ENCODE measurements at regions not wholly inside any gene's neighbourhood (a gene's known extent, or its start where the extent isn't known, plus 50 kb on each side); places are given as distances from the start of the nearest gene placed in this dataset.

DNA sequence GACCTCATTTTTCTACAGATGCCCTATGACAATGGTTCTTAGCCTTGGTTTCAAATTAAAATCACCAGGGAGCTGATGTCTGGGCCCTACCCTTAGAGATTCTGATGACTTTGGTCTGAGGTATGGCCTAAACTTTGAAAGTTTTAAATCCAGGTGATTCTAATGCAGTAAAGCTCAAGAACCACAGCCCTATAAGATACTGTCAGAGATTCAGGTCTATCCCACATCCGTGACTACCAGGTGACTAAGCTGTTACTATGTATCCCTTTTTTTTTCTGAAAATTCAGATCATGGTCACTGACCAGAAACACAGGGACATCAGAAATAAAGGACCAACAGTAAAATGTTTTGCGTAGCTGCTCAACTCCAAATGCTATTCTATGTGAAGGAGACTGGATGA, 148.8 kb upstream of the BMP4 start:
- DNase-seq (ENCODE audit: insufficient read length, low spot score): no peak
- TF ChIP-seq, protein P1, sequence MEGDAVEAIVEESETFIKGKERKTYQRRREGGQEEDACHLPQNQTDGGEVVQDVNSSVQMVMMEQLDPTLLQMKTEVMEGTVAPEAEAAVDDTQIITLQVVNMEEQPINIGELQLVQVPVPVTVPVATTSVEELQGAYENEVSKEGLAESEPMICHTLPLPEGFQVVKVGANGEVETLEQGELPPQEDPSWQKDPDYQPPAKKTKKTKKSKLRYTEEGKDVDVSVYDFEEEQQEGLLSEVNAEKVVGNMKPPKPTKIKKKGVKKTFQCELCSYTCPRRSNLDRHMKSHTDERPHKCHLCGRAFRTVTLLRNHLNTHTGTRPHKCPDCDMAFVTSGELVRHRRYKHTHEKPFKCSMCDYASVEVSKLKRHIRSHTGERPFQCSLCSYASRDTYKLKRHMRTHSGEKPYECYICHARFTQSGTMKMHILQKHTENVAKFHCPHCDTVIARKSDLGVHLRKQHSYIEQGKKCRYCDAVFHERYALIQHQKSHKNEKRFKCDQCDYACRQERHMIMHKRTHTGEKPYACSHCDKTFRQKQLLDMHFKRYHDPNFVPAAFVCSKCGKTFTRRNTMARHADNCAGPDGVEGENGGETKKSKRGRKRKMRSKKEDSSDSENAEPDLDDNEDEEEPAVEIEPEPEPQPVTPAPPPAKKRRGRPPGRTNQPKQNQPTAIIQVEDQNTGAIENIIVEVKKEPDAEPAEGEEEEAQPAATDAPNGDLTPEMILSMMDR (IDR thresholded peaks at IDR 0.05; ENCODE audit: insufficient read depth, missing control alignments): no peak
- no peak for FAIRE-seq

DNA sequence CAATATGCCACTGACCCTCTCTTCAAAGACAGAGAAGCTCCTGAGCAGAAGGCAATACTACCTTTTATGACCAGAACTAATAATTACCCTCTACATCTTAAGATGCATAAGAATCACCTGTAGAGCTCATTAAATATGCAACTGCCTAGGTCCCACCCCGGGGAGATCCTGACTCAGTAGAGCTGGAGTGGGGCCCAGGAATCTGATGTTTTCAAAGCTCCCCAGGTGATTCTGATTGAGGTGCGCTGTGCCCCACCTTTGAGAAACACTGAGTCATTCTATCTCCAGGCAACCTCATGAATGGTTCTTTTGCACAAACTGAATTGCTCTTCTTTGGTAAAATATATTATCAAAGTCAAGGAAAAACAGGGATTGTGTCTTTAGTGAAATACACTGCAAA, 149.3 kb upstream of the BMP4 start:
- DNase-seq (ENCODE audit: insufficient read length, low spot score): no peak
- no peak for FAIRE-seq
- TF ChIP-seq, protein P1 (IDR thresholded peaks at IDR 0.05; ENCODE audit: insufficient read depth, missing control alignments): no peak

DNA sequence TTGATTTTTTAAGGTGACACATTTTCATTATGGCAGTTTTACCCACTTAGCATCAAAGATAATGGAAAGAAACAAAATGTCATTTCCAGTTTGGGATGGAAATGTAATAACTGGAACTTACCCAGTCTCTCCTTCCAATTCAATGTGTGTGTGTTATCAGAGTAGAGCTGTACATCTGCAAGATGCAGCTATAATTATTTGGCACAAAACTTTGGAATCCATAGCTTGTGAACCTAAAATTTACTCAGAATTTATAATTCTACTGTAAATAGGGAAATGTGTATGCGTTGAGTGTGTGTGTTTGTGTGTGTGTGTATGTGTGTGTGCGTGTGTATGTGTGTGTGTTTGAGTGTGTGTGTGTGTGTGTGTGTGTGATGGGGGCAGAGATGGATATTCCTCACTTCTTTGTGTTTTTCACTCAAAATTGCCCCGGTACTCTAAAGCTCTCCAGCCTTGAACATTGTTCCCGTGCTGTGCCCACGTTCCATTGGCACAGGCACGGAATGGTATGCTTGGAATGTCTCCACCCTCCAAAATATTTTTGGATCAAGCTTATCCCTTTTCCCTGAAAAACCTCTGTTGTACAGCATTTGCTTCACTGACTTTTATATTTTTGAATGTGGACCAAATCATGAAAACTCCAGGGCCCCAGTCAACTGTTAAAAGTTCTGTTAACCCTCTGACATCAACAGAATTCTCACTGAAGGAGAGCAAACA, 150.2 kb upstream of the BMP4 start:
- FAIRE-seq (no peak), DNase-seq (ENCODE audit: insufficient read length, low spot score) (no peak)
- TF ChIP-seq, protein P1 (IDR thresholded peaks at IDR 0.05; ENCODE audit: insufficient read depth, missing control alignments): no peak

DNA sequence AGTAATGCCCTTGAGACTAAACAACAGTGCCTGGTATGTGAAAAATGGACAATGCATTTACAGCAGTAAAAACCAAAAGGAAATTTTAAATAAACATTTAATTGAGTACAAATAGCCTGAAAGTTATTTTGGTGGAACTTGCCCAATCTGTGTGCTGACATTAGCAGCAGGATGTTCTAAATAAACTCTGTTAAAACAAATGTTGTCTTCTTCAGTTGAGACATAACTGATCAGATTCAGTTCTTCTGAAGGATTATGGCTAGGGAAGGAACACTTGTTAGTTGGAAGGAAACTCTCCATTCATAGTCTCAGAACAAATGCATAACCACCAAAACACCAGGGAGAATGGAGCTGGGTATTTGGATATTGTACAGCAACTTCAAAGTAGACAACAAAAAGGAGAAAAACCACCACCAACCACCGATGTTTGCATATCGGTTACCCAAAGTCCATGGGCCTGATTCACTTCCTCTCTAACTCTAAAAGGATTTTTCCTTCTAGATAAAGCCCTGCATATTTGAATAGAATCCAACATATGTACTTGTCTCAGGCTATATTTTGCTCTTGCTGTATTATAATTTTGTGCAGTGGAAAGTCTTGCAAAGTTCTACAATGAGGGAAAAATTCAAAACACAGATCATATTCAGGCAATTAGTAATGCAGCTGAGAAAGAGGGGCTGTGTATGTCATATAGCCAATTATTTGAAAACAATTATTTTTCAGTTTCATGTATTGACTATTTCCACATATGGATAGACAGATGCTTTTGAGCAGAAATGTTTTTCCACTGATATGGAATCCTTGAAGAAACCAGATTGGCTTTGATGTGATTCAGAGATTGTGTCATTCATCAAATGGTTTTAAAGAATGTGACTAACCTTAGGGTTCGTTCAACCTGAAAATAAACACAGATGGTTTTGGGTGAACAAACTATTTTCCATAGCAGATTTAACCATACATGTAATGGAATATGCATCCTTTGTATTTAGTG, 152.2 kb upstream of the BMP4 start:
- DNase-seq (ENCODE audit: insufficient read length, low spot score): no peak
- FAIRE-seq: no peak
- TF ChIP-seq, protein P1 (IDR thresholded peaks at IDR 0.05; ENCODE audit: insufficient read depth, missing control alignments): no peak

DNA sequence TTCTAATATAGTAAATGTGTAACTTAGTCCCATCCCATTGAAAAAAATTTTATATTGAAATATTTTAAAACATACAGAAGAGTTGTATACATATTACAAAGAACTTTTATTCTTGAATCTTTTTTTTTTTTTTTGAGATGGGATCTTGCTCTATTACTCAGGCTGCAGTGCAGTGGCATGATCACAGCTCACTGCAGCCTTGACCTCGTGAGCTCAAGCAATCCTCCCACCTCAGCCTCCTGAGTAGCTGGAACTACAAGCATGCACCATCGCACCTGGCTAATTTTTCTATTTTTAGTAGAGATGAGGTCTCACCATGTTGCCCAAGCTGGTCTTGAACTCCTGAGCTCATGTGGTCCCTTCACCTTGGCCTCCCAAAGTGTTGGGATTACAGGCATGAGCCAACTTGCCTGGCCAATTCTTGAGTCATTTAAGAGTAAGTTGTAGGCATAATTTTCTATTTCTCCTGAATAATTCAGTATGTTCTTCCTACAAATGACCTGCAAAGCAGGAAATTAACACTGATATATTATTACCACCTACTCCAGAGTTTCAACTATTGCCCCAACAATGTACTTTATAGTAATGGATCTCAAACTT, 153.0 kb upstream of the BMP4 start:
- FAIRE-seq: no peak
- TF ChIP-seq, protein P1 (IDR thresholded peaks at IDR 0.05; ENCODE audit: insufficient read depth, missing control alignments): no peak
- DNase-seq (ENCODE audit: insufficient read length, low spot score): no peak

DNA sequence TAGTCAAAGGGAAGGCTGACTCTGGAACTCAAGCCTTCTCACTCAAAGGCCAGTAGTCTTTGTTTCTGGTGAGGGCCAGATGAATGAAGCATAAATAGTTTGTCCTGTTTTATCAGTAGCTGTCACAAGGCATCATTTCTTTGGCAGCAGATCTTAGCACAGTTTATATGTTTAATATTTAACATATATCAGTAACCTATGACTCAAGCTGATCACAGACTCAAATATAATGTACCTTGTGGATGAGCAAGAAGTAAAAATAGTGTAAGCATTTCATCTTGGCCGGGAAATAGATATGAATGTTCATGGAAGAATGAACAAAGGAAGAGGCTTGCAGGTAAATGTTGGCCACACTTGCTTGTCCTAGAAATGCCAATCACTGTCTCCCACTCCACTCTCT, 158.3 kb upstream of the BMP4 start:
- FAIRE-seq: no peak
- TF ChIP-seq, protein P1 (IDR thresholded peaks at IDR 0.05; ENCODE audit: insufficient read depth, missing control alignments): no peak
- DNase-seq (ENCODE audit: insufficient read length, low spot score): no peak

All from D721Med (cell line).